ENCODE measurements at regions not wholly inside any gene's neighbourhood (a gene's known extent, or its start where the extent isn't known, plus 50 kb on each side); places are given as distances from the start of the nearest gene placed in this dataset.

DNA sequence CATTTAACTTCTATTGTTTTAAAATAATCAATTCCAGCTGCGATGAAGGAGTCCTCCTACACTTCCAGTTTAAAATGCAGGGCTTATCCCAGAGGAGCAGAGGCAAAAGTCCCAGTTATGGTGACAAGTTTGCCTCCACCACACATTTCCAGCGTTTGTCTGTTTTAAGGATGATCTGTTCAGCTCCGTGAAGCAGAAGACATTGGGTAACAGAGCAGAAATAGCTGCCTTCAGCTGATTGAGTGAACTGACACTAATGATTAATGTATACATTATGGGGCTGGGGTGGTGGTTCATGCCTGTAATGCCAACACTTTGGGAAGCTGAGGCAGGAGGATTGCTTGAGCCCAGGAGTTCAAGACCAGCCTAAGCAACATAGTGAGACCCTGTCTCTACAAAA, 127.6 kb downstream of the HSD17B3 start:
- ChIA-PET POLR2A (no interaction called here), CTCF (interaction anchor here (0.7 to 1.0 kb wide), 2 partner anchors 11 to 43 kb away, joined by 3 to 4 read pairs; no protein-coding TSS in a partner anchor)
- H3K27me3 Mint-ChIP-seq (ENCODE audit: insufficient read depth, unreplicated experiment): no peaks in the 10 kb centered on the region
- H3K4me1 Mint-ChIP-seq (ENCODE audit: low read depth, unreplicated experiment): peaks cover 22% of the 10 kb centered on the region
- H3K4me3 Mint-ChIP-seq (ENCODE audit: unreplicated experiment): no peak overlapping the region
- H3K9me3 ChIP-seq: no peaks in the 10 kb centered on the region
- TF ChIP-seq, protein P1, sequence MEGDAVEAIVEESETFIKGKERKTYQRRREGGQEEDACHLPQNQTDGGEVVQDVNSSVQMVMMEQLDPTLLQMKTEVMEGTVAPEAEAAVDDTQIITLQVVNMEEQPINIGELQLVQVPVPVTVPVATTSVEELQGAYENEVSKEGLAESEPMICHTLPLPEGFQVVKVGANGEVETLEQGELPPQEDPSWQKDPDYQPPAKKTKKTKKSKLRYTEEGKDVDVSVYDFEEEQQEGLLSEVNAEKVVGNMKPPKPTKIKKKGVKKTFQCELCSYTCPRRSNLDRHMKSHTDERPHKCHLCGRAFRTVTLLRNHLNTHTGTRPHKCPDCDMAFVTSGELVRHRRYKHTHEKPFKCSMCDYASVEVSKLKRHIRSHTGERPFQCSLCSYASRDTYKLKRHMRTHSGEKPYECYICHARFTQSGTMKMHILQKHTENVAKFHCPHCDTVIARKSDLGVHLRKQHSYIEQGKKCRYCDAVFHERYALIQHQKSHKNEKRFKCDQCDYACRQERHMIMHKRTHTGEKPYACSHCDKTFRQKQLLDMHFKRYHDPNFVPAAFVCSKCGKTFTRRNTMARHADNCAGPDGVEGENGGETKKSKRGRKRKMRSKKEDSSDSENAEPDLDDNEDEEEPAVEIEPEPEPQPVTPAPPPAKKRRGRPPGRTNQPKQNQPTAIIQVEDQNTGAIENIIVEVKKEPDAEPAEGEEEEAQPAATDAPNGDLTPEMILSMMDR (IDR thresholded peaks at IDR 0.05; ENCODE audit: insufficient read depth in 1 of 2, low read depth in 1 of 2, low read length in 1 of 2, severe bottlenecking in 1 of 2, unreplicated experiment in 1 of 2): no peak
- no peak overlapping the region for H3K27ac Mint-ChIP-seq (ENCODE audit: unreplicated experiment)
- intact Hi-C loops (cut with micrococcal nuclease; ENCODE audit: unreplicated experiment): no loop called here
- no peaks in the 10 kb centered on the region for H3K9me3 Mint-ChIP-seq (ENCODE audit: unreplicated experiment)
- H3K27me3 ChIP-seq (replicated peaks; ENCODE audit: control insufficient read depth, insufficient read depth, low read length): no peaks in the 10 kb centered on the region
- H3K4me1 ChIP-seq: peaks cover 56% of the 10 kb centered on the region
- DNase-seq: no peak
- no TSS peak for BruUV-seq (replicated peaks)
- no peaks in the 10 kb centered on the region for H3K36me3 ChIP-seq (ENCODE audit: control insufficient read depth, insufficient read depth, low read length)
- H3K4me3 ChIP-seq (ENCODE audit: low read depth, low read length): no peak overlapping the region
- H3K36me3 Mint-ChIP-seq (ENCODE audit: insufficient read depth, unreplicated experiment): no peaks in the 10 kb centered on the region

DNA sequence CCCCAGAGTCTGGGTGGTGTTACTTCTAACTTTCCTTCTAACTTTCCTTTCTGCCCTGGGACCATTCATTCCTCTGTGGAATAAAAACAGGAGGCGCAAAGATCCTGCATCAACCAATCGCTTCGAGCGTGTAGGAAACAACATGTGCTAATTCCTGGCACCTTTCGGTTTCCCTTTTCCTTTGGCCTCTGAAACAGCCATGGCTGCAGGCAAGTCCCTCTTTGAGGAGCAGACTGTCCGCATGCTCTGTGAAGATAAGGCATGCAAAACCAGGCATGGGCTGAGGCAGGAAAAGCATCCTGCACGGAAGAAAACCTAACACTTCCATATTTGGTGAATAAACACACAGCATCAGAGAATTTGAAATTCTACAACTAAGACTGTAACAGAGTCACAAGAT, 128.3 kb downstream of the HSD17B3 start:
- peaks cover 64% of the 10 kb centered on the region for H3K4me1 ChIP-seq
- Mint-ChIP-seq H3K27ac (ENCODE audit: unreplicated experiment) (peak overlapping the region; percentile 56), H3K4me1 (ENCODE audit: low read depth, unreplicated experiment) (peaks cover 22% of the 10 kb centered on the region), H3K27me3 (ENCODE audit: insufficient read depth, unreplicated experiment) (no peaks in the 10 kb centered on the region), H3K9me3 (ENCODE audit: unreplicated experiment) (no peaks in the 10 kb centered on the region), H3K36me3 (ENCODE audit: insufficient read depth, unreplicated experiment) (no peaks in the 10 kb centered on the region), H3K4me3 (ENCODE audit: unreplicated experiment) (no peak overlapping the region)
- CTCF ChIA-PET: no interaction called here
- peak in 1 of 2 experiments; percentile 48 for DNase-seq
- intact Hi-C loops (cut with micrococcal nuclease; ENCODE audit: unreplicated experiment): no loop called here
- POLR2A ChIA-PET: no interaction called here
- no peak overlapping the region for H3K4me3 ChIP-seq (ENCODE audit: low read depth, low read length)
- no peaks in the 10 kb centered on the region for H3K36me3 ChIP-seq (ENCODE audit: control insufficient read depth, insufficient read depth, low read length)
- H3K9me3 ChIP-seq: no peaks in the 10 kb centered on the region
- H3K27me3 ChIP-seq (replicated peaks; ENCODE audit: control insufficient read depth, insufficient read depth, low read length): no peaks in the 10 kb centered on the region
- TF ChIP-seq, protein P1 (IDR thresholded peaks at IDR 0.05; ENCODE audit: insufficient read depth in 1 of 2, low read depth in 1 of 2, low read length in 1 of 2, severe bottlenecking in 1 of 2, unreplicated experiment in 1 of 2): no peak
- no TSS peak for BruUV-seq (replicated peaks)

- ChIA-PET POLR2A (no interaction called here), CTCF (no interaction called here)
- Mint-ChIP-seq H3K4me1 (ENCODE audit: low read depth, unreplicated experiment) (peaks cover 23% of the 10 kb centered on the region), H3K4me3 (ENCODE audit: unreplicated experiment) (no peak overlapping the region), H3K27me3 (ENCODE audit: insufficient read depth, unreplicated experiment) (no peaks in the 10 kb centered on the region), H3K36me3 (ENCODE audit: insufficient read depth, unreplicated experiment) (no peaks in the 10 kb centered on the region), H3K9me3 (ENCODE audit: unreplicated experiment) (no peaks in the 10 kb centered on the region), H3K27ac (ENCODE audit: unreplicated experiment) (no peak overlapping the region)
- no peaks in the 10 kb centered on the region for H3K9me3 ChIP-seq
- H3K4me1 ChIP-seq: peaks cover 72% of the 10 kb centered on the region
- no peak for DNase-seq
- intact Hi-C loops (cut with micrococcal nuclease; ENCODE audit: unreplicated experiment): no loop called here
- TF ChIP-seq, protein P1 (IDR thresholded peaks at IDR 0.05; ENCODE audit: insufficient read depth in 1 of 2, low read depth in 1 of 2, low read length in 1 of 2, severe bottlenecking in 1 of 2, unreplicated experiment in 1 of 2): no peak
- H3K36me3 ChIP-seq (ENCODE audit: control insufficient read depth, insufficient read depth, low read length): no peaks in the 10 kb centered on the region
- no peaks in the 10 kb centered on the region for H3K27me3 ChIP-seq (replicated peaks; ENCODE audit: control insufficient read depth, insufficient read depth, low read length)
- H3K4me3 ChIP-seq (ENCODE audit: low read depth, low read length): no peak overlapping the region
- no TSS peak for BruUV-seq (replicated peaks)
Measured at GRCh38 chr9:96172797-96173196, 129.2 kb downstream of the HSD17B3 start.

Data from Caco-2 (cell line).